Right lung (tissue), 2 donors: ENCODE measurements at regions not wholly inside any gene's neighbourhood (a gene's known extent, or its start where the extent isn't known, plus 50 kb on each side); places are given as distances from the start of the nearest gene placed in this dataset.
"Not testable (repeated sequence)": the region's sequence is repeated elsewhere in the genome, so short reads cannot be mapped to it uniquely, and the experiment has no call there.

Experiments
- DNase-seq, 2 donors: peaks; one replicate each; pipeline ENCODE4 v3.0.0-alpha.2; 2013

- no peak for DNase-seq
Observed at GRCh38 chr3:5750091-5750490, 562.6 kb downstream of the EDEM1 start.

- DNase-seq: no peak
Observed at GRCh38 chr3:5750874-5751640, 563.5 kb downstream of the EDEM1 start.

GRCh38 chr3:5754602-5755001 is 567.1 kb downstream of the EDEM1 start:
- DNase-seq: no peak

GRCh38 chr3:5756443-5756842 is 568.9 kb downstream of the EDEM1 start:
- no peak for DNase-seq

GRCh38 chr3:5757213-5757804 is 569.8 kb downstream of the EDEM1 start:
- no peak for DNase-seq

- no peak for DNase-seq
Observed at GRCh38 chr3:5758699-5759098, 571.2 kb downstream of the EDEM1 start.

GRCh38 chr3:5762506-5762905 is 575.0 kb downstream of the EDEM1 start:
- DNase-seq: no peak

- no peak for DNase-seq
Observed at GRCh38 chr3:5766848-5767247, 579.3 kb downstream of the EDEM1 start.

GRCh38 chr3:5767304-5767703 is 579.8 kb downstream of the EDEM1 start:
- DNase-seq: no peak

GRCh38 chr3:5768281-5768945 is 580.9 kb downstream of the EDEM1 start:
- DNase-seq: no peak

- no peak for DNase-seq
Observed at GRCh38 chr3:5769825-5770224, 582.3 kb downstream of the EDEM1 start.

GRCh38 chr3:5774337-5774736 is 586.8 kb downstream of the EDEM1 start:
- DNase-seq: no peak

GRCh38 chr3:5775100-5775499 is 587.6 kb downstream of the EDEM1 start:
- DNase-seq: not testable (repeated sequence)

GRCh38 chr3:5784690-5785089 is 597.2 kb downstream of the EDEM1 start:
- peak in 1 of 2 donors; percentile 2 for DNase-seq

GRCh38 chr3:5787861-5788488 is 600.5 kb downstream of the EDEM1 start:
- DNase-seq: peak in 1 of 2 donors; percentile 6

GRCh38 chr3:5788496-5788895 is 601.0 kb downstream of the EDEM1 start:
- DNase-seq: no peak

- no peak for DNase-seq
Observed at GRCh38 chr3:5791558-5791957, 604.1 kb downstream of the EDEM1 start.

GRCh38 chr3:5796541-5796940 is 609.0 kb downstream of the EDEM1 start:
- no peak for DNase-seq

GRCh38 chr3:5798809-5799208 is 611.3 kb downstream of the EDEM1 start:
- no peak for DNase-seq

- no peak for DNase-seq
Observed at GRCh38 chr3:5799398-5799797, 611.9 kb downstream of the EDEM1 start.

GRCh38 chr3:5800965-5801364 is 613.5 kb downstream of the EDEM1 start:
- no peak for DNase-seq

GRCh38 chr3:5806192-5806591 is 618.7 kb downstream of the EDEM1 start:
- DNase-seq: no peak
